AG09319 (cell line): ENCODE measurements at regions not wholly inside any gene's neighbourhood (a gene's known extent, or its start where the extent isn't known, plus 50 kb on each side); places are given as distances from the start of the nearest gene placed in this dataset.

Experiments used
- DNase-seq: peaks from one replicate; pipeline ENCODE4 v3.0.0-alpha.2; 2010; ENCODE audit warnings: low read depth; ENCODE audit errors: extremely low read depth
- CTCF ChIP-seq: IDR thresholded peaks from 2 replicates; pipeline ENCODE4 v1.5.1; 2011; ENCODE audit warnings: low read depth, mild to moderate bottlenecking, inconsistent platforms, low read length, moderate library complexity

GRCh38 chr3:170636400-170636973 lies 50.6 kb upstream of the SLC7A14 start:
- TF ChIP-seq CTCF: no peak

More at GRCh38 chr3:170636400-170636973, 50.6 kb upstream of the SLC7A14 start:
- DNase-seq: no peak
